Inferior parietal cortex (tissue), 1 donor: ENCODE measurements at regions not wholly inside any gene's neighbourhood (a gene's known extent, or its start where the extent isn't known, plus 50 kb on each side); places are given as distances from the start of the nearest gene placed in this dataset.
A peak's percentile ranks its signal among the peaks of the same experiment; 100 is the strongest.
"Not testable (repeated sequence)": the region's sequence is repeated elsewhere in the genome, so short reads cannot be mapped to it uniquely, and the experiment has no call there.

ENCODE experiments used
- DNase-seq: peaks from one replicate; pipeline ENCODE4 v3.0.0-alpha.2; 2016; ENCODE audit errors: extremely low spot score

DNA sequence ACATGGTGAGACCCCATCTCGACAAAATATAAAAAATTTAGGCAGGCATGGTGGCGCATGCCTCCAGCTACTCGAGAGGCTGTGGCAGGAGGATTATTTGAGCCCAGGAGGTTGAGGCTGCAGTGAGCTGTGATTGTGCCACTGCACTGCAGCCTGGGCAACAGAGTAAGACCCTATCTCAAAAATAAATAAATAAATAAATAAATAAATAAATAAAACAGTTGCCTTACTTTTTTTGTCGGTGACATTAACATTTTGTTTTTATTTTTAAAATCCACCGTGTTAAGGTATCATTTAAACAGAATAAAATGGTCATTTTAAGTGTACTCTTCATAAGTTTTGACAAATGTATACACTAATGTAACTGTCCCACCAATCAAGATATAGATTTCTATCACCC, 57.0 kb downstream of the RASL11A start:
- DNase-seq, result no peak

DNA sequence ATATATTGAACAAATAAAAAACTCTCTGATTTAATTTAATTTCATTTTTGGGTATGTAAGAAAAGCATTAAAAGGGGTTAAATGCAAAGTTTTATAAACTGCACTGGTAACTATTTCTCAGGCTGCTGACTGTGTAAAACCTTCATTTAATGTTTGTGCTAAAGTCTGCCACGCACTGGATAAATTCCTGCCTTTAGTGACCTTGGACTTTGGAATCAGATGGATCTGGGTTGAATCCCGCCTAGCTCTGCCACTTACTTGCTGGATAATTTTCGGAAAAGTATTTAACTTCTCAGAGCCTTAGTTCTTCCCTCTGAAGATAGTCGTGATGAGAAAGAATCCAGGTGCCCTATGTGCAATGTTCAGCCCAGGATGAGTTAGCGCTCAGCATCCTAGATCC, 58.6 kb downstream of the RASL11A start:
- no peak for DNase-seq

DNA sequence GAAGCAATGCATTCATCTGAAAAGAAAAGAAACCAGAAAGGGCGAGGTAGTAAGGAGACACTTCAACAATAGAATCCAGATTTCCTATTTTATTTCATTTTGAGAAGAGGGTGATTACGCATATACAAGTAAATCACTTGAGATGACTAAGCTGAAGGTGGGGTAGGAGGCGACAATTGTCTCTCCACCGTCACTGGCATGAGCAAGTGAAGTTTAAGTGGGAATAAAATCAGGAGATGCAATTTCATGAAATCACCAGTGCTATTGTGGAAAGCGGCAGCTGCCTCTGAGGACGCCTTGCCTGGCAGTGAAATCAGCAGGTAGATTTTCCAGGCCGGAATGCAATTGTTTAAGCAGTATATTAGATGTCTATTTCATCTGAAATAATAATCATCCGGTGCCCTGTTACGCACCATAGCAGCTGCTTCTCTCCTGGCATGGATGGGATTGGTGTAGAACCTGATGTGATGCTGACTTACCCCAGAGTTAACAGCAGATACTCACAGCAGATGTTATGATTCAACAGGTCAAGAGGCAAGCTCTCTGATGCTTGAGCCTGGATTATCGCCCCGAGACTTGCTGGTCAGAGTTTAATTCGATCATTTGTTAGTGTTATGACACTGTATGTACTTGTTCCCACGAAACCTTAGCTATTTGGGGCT, 64.3 kb downstream of the RASL11A start:
- no peak for DNase-seq

DNA sequence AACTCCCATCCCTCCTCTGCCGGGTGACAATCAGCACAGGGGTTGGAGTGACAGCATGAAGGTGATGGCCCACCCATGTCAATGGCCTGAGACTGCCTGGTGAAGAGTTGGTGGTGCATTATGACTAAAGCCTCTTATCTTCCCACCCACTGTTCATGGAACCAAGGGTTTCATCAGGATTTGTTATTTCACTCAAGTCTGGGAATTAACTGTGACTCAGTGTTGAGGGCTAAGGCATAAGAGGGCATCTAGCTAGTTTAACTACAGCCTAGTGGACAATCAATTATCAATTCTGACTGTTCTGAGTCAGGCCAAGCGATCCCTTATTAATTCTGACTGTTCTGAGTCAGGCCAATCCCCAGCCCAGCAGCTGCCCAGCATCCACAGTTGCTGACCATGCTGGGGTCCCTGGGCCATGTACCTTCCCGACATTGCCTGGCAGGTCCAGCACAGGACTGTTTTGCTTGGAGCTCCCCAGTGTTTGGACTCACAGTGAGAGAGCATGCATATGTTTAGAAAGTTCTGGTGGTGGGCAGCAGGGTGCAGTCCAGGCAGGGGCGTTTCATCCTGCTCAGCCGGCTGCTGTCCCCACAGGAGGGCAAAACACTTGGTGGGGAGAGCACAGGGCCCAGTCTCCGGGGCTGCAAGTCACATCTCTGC, 65.5 kb downstream of the RASL11A start:
- DNase-seq, result no peak

DNA sequence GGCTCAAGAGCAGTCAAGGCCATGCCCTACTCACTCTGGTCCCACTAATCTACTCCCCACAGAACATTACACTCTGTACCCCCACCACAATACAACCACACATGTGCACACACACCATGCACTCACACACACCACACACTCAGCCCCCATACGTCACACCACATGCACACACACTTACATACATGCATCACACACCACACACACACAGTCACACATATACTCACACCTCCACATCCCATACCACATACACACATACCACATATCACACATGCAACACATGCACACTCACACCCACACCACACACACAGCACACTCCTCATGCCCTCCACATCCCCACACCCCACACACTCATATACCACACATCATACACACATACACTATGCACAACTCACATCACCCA, 67.6 kb downstream of the RASL11A start:
- DNase-seq, result no peak

DNA sequence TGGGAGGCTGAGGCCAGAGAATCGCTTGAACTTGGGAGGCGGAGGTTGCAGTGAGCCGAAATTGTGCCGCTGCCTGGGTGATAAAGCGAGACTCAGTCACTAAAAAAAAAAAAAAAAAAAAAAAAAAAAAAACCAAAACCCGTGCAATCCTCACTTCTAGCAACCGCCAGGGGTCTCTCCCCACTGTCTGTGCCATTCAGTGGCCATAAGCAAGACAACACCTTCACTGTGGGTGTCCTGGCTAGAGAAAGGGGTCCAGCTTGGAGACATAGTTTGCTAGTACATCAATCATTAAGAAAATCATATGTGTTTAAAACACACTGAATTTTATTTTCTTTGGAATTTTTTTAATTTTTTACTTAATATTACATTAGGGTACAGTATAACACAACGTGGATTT, 68.2 kb downstream of the RASL11A start:
- no peak for DNase-seq

DNA sequence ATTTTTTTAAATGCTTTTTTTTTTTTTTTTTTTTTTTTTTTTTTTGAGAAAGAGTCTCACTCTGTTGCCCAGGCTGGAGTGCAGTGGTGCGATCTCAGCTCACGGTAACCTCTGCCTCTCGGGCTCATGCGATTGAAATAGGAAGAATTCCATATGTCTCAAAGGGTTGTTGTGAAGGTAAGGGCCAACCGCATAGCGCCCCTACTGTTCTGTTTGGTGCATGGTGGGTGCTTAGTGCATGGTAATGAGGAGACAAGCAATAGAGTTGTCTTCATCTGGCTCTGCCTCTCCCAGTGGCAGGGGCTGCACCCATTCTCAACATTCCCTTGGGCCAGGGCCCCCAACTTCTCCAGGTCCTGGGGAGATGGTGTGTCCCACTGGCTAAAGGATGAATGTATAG, 68.7 kb downstream of the RASL11A start:
- DNase-seq, result no peak

DNA sequence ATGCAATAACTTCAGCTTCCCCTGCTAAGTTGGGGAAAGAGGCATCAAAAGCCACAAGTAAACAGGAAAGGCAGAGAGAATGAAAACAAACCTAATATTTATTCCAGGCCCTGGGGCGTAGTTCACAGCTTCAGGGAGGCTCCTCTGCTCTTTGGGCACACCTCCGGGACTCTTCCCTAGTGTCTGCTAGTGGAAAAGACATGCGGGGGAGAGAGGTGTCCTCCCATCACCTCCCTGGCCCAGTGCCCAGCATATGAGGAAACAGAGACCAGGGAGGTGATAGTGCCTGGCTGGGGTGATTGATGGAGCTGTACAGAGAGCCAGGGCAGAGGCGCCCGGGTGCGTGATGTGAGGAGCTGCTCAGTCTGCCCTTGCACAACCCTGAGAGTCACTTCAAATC, 71.0 kb downstream of the RASL11A start:
- no peak for DNase-seq

DNA sequence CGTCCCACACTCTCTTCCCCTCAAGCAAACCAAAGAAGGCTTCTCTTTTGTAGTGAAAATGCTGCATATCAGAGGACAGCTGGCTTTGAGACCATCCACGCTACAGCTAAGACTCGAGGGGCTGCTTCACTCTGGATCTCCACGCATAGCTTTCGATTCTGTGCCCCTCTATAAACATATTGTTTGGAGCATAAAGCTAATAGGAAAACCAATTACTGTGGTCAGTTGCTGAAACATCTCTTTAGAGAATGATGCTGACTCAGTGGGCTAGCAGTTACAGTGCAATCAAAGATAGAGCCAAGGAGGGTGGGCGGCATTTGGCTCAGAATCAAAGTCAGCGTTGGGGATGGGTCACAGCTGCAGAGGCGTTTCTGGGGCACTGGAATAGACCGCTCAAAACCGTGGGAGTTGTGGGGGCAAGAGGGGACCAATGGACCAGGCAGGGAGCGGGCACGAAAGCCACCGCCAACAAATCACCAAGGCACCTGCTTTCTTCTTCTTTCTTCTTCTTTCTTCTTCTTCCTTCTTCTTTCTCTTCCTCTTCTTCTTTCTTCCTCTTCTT, 76.7 kb downstream of the RASL11A start:
- no peak for DNase-seq

DNA sequence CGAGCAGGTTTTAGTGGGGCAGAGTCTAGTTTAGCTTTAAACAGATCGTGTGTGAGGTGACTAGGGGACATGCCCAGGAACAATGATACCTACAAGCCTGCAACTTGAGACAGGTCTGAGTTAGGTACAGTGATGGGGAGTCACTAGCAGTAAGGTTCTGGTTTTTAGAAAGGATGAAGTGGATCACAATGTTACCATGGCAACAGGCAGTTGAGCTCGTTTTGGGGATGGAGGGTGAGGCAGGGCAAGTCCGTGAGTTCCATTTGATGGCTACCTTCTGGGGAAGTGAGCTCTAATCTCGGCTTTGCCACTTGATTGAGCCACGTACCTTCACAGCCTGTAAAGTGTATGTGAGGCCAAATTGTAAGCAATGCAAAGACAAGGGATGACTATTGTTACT, 76.0 kb upstream of the GTF3A start:
- no peak for DNase-seq

DNA sequence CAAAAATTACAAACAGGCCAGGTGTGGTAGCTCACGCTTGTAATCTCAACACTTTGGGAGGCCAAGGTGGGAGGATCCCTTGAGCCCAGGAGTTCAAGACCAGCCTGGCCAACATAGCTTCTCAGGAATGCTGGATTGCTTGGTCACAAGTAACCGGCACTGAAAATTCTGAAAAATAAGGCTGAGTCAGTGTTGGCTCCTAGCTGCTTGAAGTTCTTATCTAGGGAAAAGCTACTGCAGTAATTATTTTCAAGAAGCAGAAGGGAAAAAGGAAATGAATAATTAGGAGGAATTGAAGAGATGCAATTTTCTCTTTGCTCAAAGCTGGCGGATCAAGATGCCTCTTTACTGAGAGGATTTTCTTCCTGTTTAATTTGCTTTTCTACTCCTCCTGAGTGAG, 75.0 kb upstream of the GTF3A start:
- DNase-seq, result no peak

DNA sequence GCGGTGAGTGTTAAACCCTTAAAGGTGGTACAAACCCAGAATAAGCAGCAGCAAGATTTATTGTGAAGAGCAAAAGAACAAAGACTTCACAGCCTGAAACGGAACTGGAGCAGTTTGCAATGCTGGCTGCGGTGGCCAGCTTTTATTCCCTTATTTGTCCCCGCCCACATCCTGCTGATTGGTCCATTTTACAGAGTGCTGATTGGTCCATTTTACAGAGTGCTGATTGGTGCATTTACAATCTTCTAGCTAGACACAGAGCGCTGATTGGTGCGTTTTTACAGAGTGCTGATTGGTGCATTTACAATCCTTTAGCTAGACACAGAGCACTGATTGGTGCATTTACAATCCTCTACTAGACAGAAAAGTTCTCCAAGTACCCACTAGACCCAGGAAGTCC, 73.6 kb upstream of the GTF3A start:
- not testable (repeated sequence) for DNase-seq

DNA sequence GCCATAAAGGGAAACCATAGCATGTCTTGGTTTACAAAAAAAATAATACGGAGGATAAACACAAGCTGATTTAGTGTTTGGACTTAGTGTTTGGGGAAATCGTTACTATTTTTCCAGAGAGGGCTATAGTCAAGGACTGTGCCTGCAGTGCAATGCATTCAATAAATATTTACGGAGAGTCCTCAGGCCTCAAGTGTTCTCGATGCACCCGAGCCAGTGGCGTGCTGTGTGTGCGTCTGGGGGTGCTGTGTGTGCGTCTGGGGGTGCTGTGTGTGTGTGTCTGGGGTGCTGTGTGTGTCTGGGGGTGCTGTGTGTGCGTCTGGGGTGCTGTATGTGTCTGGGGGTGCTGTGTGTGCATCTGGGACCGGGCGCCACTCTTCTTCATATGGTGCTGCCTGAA, 71.7 kb upstream of the GTF3A start:
- DNase-seq, result no peak

DNA sequence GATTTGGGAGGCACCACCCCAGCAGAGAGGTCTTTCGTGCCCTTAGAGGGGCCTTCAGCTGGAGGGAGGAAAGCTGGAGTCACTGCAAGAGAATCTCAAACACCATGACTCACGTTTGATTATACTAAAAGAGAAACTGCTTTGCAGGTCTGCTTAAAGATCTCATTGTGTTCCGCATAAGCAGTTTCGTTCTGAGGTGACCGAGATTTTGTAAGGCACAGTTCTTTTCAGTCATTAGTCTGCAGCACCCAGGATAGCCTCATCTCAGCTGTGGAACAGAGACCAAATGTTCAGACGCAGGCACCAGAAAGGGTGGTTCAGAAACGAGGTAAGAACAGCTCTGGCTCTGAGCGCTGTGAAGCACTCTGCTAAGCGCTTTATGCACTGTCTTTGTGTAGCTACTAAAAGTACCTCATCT, 71.2 kb upstream of the GTF3A start:
- DNase-seq, result peak; percentile 9

DNA sequence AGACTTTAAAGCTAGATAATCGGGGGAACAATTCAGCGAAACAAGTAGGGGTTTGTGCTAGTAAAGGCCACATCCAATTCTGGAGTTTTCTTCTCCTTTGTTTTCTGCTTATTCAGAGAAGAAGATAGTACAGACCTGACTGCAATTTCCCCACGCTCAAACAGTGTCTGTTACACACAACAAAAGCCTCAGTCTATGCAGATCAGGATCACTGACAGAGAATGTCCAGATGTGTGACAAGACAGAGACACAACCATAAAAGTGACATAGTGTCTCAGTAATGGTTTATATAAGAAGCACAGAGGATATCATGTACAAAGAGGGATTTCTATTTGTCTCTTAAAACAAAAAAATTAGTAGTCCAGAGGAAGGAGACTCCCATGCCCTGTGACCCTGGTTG, 70.7 kb upstream of the GTF3A start:
- peak; percentile 20 for DNase-seq

DNA sequence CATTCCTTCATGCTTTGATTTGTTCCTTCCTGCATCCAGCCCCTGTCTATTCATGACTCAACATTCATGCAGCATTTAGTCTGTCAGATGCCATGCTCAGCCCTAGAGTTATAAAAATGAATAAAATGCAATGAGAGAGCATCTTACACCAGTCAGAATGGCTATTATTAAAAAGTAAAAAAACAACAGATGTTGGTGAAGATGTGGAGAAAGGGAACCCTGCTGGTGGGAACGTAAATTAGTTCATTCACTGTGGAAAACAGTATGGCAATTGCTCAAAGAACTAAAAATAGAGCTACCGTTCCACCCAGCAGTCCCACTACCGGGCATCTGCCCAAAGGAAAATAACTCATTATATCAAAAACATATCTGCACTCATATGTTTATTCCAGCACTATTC, 70.0 kb upstream of the GTF3A start:
- DNase-seq, result no peak

DNA sequence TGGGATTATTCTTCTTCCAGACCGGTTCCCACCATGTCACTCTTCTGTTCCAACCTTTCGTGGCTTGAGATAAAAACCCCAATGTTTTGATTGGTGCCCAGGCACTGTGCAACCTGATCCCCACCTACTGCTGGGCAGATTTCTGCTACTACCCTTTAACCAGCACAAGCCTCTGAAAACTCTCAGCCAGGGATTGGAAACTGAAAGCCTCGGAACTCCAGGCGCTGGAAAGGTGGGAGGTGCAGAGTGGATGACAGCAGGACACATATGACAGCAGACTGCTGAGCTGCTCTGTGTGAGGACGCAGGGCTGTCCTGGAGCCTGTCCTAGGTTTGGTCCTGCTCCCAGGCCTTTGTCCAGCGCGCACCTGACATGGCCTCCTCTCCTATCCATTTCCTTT, 68.5 kb upstream of the GTF3A start:
- DNase-seq, result no peak

DNA sequence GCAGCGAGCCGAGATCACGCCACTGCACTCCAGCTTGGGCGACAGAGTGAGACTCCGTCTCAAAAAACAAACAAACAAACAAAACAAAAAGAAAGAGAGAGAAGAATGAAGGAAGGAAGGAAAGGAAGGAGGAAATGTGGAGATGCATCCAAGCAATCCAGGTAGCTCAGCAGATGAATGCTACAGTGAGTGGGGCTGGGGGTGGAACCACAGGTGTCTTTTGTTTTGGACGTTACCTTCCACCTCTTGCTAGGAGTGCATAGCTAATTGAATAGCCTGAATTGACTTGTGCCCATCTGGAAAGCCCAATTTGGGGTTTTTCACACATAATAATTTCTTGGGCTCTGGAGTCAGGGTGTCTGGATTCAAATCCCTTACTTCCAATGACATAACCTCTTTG, 66.0 kb upstream of the GTF3A start:
- no peak for DNase-seq

DNA sequence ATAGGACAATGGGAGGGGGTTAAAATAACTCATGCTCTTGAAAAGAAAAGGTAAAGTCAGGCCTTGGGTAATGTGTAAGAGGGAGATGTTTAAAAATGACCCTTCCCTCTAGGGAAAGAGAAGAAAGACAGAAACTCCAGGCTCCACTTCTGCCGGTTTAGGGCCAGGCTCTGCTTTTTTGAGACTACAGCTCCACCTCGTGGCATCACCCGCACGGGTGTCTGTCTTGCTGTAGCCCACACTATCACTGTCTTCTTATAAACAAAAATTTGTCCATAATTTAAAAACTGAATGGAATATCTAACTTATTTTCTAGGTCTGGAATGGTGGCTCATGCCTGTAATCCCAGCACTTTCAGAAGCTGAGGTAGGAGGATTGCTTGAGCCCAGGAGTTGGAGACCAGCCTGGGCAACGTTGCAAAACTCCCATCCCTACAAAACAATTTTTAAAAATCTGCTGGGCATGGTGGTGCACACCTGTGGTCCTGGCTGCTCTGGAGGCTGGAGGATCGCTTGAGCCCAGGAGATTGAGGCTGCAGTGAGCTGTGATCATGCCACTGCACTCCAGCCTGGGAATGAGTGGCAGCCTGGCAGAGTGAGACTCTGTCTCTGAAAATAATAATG, 65.1 kb upstream of the GTF3A start:
- DNase-seq, result peak; percentile 84

DNA sequence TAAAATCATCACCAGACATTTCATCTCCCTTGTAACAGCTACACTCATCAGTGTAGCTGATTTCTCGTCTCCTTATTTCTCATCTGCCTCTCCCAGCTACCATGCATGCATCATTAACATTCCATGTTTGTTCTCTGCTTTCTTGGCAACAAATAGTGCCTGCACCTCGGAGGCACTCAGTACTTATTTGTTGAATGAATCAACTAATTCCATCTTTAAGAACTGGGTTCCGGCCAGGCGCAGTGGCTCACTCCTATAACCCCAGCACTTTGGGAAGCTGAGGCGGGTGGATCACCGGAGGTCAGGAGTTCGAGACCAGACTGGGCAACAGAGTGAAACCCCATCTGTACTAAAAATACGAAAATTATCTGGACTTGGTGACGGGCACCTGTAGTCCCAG, 63.9 kb upstream of the GTF3A start:
- DNase-seq, result no peak

DNA sequence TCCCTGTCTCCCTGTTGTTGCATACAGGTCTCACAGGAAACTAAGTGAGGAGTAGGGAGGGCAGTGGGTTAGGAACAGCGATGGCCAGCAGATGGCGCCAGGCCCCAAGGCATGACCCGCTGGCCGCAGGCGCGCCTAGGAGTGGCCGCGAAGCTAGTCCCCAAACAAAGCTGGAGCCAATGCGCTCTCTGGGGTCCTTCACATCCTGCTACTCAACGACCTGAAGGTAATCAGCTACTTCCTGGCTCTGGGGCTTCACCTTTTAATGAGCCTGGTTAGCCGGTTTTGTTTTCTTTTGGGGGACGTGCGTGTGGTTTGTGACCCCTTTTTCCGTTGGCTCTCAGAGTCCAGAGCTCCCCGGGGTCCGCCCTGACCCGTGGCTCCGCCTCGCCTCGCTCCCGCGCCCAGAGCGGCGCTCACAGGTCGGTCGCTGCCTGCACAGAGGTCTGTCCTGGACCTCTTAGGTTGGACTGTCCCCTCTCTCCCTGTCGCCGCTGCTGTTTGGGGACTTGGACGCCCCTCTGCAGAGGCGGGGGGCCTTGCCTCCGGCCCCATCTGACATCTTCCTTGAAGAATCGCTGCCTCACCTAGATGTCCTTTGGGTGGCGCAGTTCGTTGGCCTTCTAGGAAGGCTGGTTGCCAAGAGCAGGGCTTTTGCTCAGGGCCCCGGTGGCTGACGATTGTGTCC, 62.2 kb upstream of the GTF3A start:
- peak; percentile 82 for DNase-seq

DNA sequence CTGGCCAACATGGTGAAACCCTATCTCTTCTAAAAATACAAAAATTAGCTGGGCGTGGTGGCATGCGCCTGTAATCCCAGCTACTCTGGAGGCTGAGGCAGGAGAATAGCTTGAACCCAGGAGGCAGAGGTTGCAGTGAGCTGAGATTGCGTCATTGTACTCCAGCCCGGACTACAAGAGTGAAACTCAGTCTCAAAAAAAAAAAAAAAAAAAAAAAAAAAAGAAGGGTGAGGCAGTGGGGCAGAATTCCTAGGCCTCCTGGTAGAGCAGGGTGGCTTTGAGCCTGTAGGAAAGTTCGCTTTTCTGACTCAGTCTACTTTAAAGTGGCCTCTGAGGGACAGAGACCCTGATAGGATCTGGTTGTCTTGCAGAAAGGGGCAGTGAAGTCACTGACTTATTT, 60.8 kb upstream of the GTF3A start:
- DNase-seq, result not testable (repeated sequence)

DNA sequence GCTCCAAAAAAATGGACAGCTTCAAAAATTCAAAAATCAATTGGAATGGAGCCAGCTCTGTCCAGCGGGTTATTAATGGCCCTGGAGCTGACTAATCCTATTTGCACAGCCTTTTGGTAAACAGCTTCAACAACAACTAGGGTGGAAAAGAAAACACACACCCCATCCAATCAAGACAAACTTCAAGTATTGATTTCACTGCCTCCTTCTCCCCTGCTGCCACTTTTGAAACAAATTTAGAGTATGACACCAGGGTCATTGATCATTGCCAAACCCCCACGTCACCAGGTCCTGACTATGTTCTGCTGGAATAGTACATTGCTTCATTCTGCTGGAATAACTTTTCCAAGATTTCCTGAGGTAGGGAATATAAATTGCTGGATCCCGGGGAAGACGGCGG, 56.8 kb upstream of the GTF3A start:
- no peak for DNase-seq
